ENCODE measurements at regions not wholly inside any gene's neighbourhood (a gene's known extent, or its start where the extent isn't known, plus 50 kb on each side); places are given as distances from the start of the nearest gene placed in this dataset.

DNA sequence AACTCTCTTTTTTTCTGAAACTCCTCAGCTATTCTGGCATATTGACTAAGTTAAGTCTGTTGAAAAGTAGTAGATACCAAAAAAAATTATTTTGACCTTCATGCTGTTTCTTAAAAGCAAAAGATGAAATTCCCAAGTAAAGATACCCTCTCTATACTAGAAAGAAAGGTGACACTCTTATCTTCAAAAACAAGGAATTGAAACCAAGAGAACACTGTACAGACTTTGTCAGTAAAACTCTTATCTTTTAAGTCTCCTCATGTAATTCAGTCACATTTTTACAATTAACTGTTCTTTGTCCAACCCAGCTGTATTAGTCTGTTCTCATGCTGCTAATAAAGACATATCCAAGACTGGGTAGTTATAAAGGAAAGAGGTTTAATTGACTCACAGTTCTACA is 496.2 kb downstream of the LTN1 start:
- H3K4me2 ChIP-seq (replicated peaks; ENCODE audit: low read depth, low read length, poor library complexity, severe bottlenecking) = no peak overlapping the region
- no peak for ATAC-seq (ENCODE audit: low read depth)
- TF ChIP-seq EZH2 (IDR thresholded peaks at IDR 0.05; ENCODE audit: borderline replicate concordance, insufficient read depth, low read depth, low read length, poor library complexity, severe bottlenecking) = no peak
- TF ChIP-seq, protein P1, sequence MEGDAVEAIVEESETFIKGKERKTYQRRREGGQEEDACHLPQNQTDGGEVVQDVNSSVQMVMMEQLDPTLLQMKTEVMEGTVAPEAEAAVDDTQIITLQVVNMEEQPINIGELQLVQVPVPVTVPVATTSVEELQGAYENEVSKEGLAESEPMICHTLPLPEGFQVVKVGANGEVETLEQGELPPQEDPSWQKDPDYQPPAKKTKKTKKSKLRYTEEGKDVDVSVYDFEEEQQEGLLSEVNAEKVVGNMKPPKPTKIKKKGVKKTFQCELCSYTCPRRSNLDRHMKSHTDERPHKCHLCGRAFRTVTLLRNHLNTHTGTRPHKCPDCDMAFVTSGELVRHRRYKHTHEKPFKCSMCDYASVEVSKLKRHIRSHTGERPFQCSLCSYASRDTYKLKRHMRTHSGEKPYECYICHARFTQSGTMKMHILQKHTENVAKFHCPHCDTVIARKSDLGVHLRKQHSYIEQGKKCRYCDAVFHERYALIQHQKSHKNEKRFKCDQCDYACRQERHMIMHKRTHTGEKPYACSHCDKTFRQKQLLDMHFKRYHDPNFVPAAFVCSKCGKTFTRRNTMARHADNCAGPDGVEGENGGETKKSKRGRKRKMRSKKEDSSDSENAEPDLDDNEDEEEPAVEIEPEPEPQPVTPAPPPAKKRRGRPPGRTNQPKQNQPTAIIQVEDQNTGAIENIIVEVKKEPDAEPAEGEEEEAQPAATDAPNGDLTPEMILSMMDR (IDR thresholded peaks at IDR 0.05) = no peak
- no peaks in the 10 kb centered on the region for H3K36me3 ChIP-seq (replicated peaks in 1 of 2; ENCODE audit: control extremely low read depth in 1 of 2, control insufficient read depth in 1 of 2, extremely low read depth in 1 of 2, insufficient read depth in 2 of 2, low read length in 1 of 2)
- H3K9ac ChIP-seq (ENCODE audit: low read length) = no peak overlapping the region
- H3K27ac ChIP-seq (ENCODE audit: low read length in 2 of 2) = no peak overlapping the region
- POLR2A ChIA-PET = no interaction called here
- no peaks in the 10 kb centered on the region for H4K20me1 ChIP-seq (ENCODE audit: control insufficient read depth, insufficient read depth, low read length, poor library complexity, severe bottlenecking)
- CTCF ChIA-PET = no interaction called here
- no peaks in the 10 kb centered on the region for H3K27me3 ChIP-seq (replicated peaks in 1 of 4; ENCODE audit: control extremely low read depth in 1 of 4, control insufficient read depth in 3 of 4, insufficient read depth in 4 of 4, low read length in 3 of 4)
- Mint-ChIP-seq H3K9me3 (ENCODE audit: insufficient read depth) (no peaks in the 10 kb centered on the region), H3K27me3 (no peaks in the 10 kb centered on the region), H3K4me3 (no peak overlapping the region), H3K27ac (no peak overlapping the region), H3K4me1 (no peaks in the 10 kb centered on the region)
- no peak overlapping the region for H3K4me3 ChIP-seq (ENCODE audit: control extremely low read depth in 1 of 5, extremely low read depth in 1 of 5, insufficient read depth in 1 of 5, low read depth in 2 of 5, low read length in 4 of 5)
- no peak for DNase-seq
- no peak overlapping the region for H2AFZ ChIP-seq (ENCODE audit: insufficient read depth, low read depth, low read length, poor library complexity, severe bottlenecking)
- intact Hi-C loops (cut with micrococcal nuclease) = no loop called here
- H3K79me2 ChIP-seq (ENCODE audit: control insufficient read depth, insufficient read depth, low read length) = no peaks in the 10 kb centered on the region
- H3K9me3 ChIP-seq (ENCODE audit: control extremely low read depth in 1 of 3, control insufficient read depth in 2 of 3, insufficient read depth in 1 of 3, low read length in 2 of 3) = peaks cover 0 to 1% (median 0%) of the 10 kb centered on the region in 3 donors
- no peaks in the 10 kb centered on the region for H3K4me1 ChIP-seq (ENCODE audit: control insufficient read depth in 2 of 2, insufficient read depth in 2 of 2, low read length in 2 of 2)

DNA sequence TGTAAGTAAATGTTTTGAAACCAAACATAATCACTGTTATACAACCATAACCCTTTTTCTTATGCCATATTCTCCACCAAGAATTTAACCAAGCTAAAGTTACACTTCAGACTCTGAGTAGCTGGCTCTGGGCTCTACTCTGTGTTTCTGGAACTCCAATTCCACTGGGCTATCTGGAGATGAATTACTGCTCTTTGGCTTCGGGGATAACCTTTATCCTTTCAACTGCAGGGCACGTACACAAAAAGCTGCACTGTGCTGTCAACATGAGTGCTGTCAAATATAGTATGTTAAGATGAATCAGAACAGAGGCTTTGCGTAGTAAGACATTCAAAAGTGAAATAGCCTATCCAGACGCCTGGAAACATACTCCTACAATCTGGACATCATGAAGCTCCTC is 500.6 kb downstream of the LTN1 start:
- DNase-seq (no peak), ATAC-seq (ENCODE audit: low read depth) (no peak)
- CTCF ChIA-PET = no interaction called here
- Histone ChIP-seq H4K20me1 (ENCODE audit: control insufficient read depth, insufficient read depth, low read length, poor library complexity, severe bottlenecking) (no peaks in the 10 kb centered on the region), H3K9me3 (ENCODE audit: control extremely low read depth in 1 of 3, control insufficient read depth in 2 of 3, insufficient read depth in 1 of 3, low read length in 2 of 3) (no peaks in the 10 kb centered on the region), H3K4me2 (replicated peaks; ENCODE audit: low read depth, low read length, poor library complexity, severe bottlenecking) (no peak overlapping the region), H3K36me3 (replicated peaks in 1 of 2; ENCODE audit: control extremely low read depth in 1 of 2, control insufficient read depth in 1 of 2, extremely low read depth in 1 of 2, insufficient read depth in 2 of 2, low read length in 1 of 2) (no peaks in the 10 kb centered on the region), H3K4me3 (ENCODE audit: control extremely low read depth in 1 of 5, extremely low read depth in 1 of 5, insufficient read depth in 1 of 5, low read depth in 2 of 5, low read length in 4 of 5) (no peak overlapping the region), H2AFZ (ENCODE audit: insufficient read depth, low read depth, low read length, poor library complexity, severe bottlenecking) (no peak overlapping the region), H3K27ac (ENCODE audit: low read length in 2 of 2) (no peak overlapping the region), H3K4me1 (ENCODE audit: control insufficient read depth in 2 of 2, insufficient read depth in 2 of 2, low read length in 2 of 2) (no peaks in the 10 kb centered on the region), H3K27me3 (replicated peaks in 1 of 4; ENCODE audit: control extremely low read depth in 1 of 4, control insufficient read depth in 3 of 4, insufficient read depth in 4 of 4, low read length in 3 of 4) (no peaks in the 10 kb centered on the region), H3K9ac (ENCODE audit: low read length) (no peak overlapping the region), H3K79me2 (ENCODE audit: control insufficient read depth, insufficient read depth, low read length) (no peaks in the 10 kb centered on the region)
- no peaks in the 10 kb centered on the region for H3K4me1 Mint-ChIP-seq
- intact Hi-C loops (cut with micrococcal nuclease) = no loop called here
- no CpG with 5 or more reads among the region's 4 CpGs for WGBS (ENCODE audit: insufficient coverage)
- no peak for TF ChIP-seq EZH2 (IDR thresholded peaks at IDR 0.05; ENCODE audit: borderline replicate concordance, insufficient read depth, low read depth, low read length, poor library complexity, severe bottlenecking)
- TF ChIP-seq, protein P1 (IDR thresholded peaks at IDR 0.05) = no peak
- no peaks in the 10 kb centered on the region for H3K9me3 Mint-ChIP-seq (ENCODE audit: insufficient read depth)
- no peak overlapping the region for H3K4me3 Mint-ChIP-seq
- POLR2A ChIA-PET = no interaction called here
- no peaks in the 10 kb centered on the region for H3K27me3 Mint-ChIP-seq
- H3K27ac Mint-ChIP-seq = no peak overlapping the region
